ENCODE measurements at regions not wholly inside any gene's neighbourhood (a gene's known extent, or its start where the extent isn't known, plus 50 kb on each side); places are given as distances from the start of the nearest gene placed in this dataset.

GRCh38 chr10:109040622-109041021 lies 882.7 kb downstream of the XPNPEP1 start:
- Histone ChIP-seq H3T11ph (ENCODE audit: low read length) (no peak overlapping the region), H2BK120ac (ENCODE audit: low read depth, low read length, poor library complexity, severe bottlenecking) (no peak overlapping the region), H4K20me1 (ENCODE audit: control insufficient read depth, insufficient read depth, insufficient read length) (no peaks in the 10 kb centered on the region), H2AK5ac (ENCODE audit: insufficient read length, low read length) (no peak overlapping the region), H3K18ac (ENCODE audit: insufficient read length, low read depth, low read length) (no peak overlapping the region), H3K14ac (ENCODE audit: insufficient read depth, low read length) (no peak overlapping the region), H4K5ac (ENCODE audit: insufficient read length, low read depth, low read length) (no peak overlapping the region), H2BK15ac (ENCODE audit: low read depth, low read length) (no peak overlapping the region), H3K23ac (ENCODE audit: insufficient read length, low read depth, low read length) (no peak overlapping the region), H3K79me2 (ENCODE audit: insufficient read depth, low read length) (no peaks in the 10 kb centered on the region), H3K9ac (ENCODE audit: extremely low read depth, insufficient read length, low read length) (no peak overlapping the region), H3K79me1 (ENCODE audit: insufficient read depth, low read depth, low read length, poor library complexity, severe bottlenecking) (no peaks in the 10 kb centered on the region), H2AFZ (ENCODE audit: low read length) (no peak overlapping the region), H3K27me3 (ENCODE audit: insufficient read depth, low read length) (no peaks in the 10 kb centered on the region), H3K4me2 (ENCODE audit: insufficient read depth, insufficient read length, low read length) (no peak overlapping the region), H3K4ac (ENCODE audit: low read depth, low read length) (no peak overlapping the region), H3K9me3 (ENCODE audit: control insufficient read depth, low read depth, low read length) (no peaks in the 10 kb centered on the region), H3K4me1 (ENCODE audit: insufficient read depth, low read length) (no peaks in the 10 kb centered on the region), H2BK5ac (ENCODE audit: insufficient read length, low read length) (no peak overlapping the region), H2BK20ac (ENCODE audit: low read depth, low read length, poor library complexity, severe bottlenecking) (no peak overlapping the region), H3K27ac (ENCODE audit: insufficient read length, low read depth, low read length) (no peak overlapping the region), H3K56ac (ENCODE audit: insufficient read length, low read depth, low read length) (no peak overlapping the region), H3K23me2 (ENCODE audit: insufficient read length, low read depth, low read length, poor library complexity, severe bottlenecking) (no peaks in the 10 kb centered on the region), H2BK12ac (ENCODE audit: insufficient read length, low read depth, low read length) (no peak overlapping the region), H4K91ac (ENCODE audit: insufficient read length, low read depth, low read length) (no peak overlapping the region), H4K8ac (replicated peaks; ENCODE audit: insufficient read length, low read depth, low read length) (no peak overlapping the region)
- Mint-ChIP-seq H3K9me3 (peaks cover 28 to 43% of the 10 kb centered on the region in 2 experiments), H3K4me3 (no peak overlapping the region), H3K4me1 (peaks cover 28 to 30% of the 10 kb centered on the region in 2 experiments), H3K36me3 (ENCODE audit: insufficient read depth in 1 of 3, low read depth in 3 of 3) (peaks cover 14 to 23% (median 18%) of the 10 kb centered on the region in 3 experiments), H3K27ac (no peak overlapping the region), H3K27me3 (ENCODE audit: low read depth) (peaks cover 10% of the 10 kb centered on the region)
- DNase-seq = no peak
- TF ChIP-seq, protein P1, sequence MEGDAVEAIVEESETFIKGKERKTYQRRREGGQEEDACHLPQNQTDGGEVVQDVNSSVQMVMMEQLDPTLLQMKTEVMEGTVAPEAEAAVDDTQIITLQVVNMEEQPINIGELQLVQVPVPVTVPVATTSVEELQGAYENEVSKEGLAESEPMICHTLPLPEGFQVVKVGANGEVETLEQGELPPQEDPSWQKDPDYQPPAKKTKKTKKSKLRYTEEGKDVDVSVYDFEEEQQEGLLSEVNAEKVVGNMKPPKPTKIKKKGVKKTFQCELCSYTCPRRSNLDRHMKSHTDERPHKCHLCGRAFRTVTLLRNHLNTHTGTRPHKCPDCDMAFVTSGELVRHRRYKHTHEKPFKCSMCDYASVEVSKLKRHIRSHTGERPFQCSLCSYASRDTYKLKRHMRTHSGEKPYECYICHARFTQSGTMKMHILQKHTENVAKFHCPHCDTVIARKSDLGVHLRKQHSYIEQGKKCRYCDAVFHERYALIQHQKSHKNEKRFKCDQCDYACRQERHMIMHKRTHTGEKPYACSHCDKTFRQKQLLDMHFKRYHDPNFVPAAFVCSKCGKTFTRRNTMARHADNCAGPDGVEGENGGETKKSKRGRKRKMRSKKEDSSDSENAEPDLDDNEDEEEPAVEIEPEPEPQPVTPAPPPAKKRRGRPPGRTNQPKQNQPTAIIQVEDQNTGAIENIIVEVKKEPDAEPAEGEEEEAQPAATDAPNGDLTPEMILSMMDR (conservative IDR thresholded peaks at IDR 0.05) = no peak
- WGBS (ENCODE audit: extremely low coverage, insufficient read length, low lambda C conversion rate) = no CpG with 5 or more reads among the region's 17 CpGs

Measured in H9 (cell line).